GM12878 (cell line): ENCODE measurements at regions not wholly inside any gene's neighbourhood (a gene's known extent, or its start where the extent isn't known, plus 50 kb on each side); places are given as distances from the start of the nearest gene placed in this dataset.

Source experiments
- ATAC-seq: fragments of 200-7000 bp; cut with Tn5 transposase; 3 replicates; pipeline ENCODE4 v1.9.1; 2020; ENCODE audit warnings: mild to moderate bottlenecking, moderate library complexity
- BruUV-seq: library from RNA; stranded (reverse); fragments of 400-500 nt; replicated peaks from 2 replicates; lab custom pipeline; 2021; lab: Mats Ljungman, UMichigan
- CTCF ChIA-PET: fragments of 300-600 bp; sonication (Branson Sonifier 250); formaldehyde crosslinking; extraction: SDS; loops from one replicate; lab custom pipeline; 2021; ENCODE audit warnings: inconsistent platforms; lab: Yijun Ruan, JAX
- POLR2A ChIA-PET: fragments of 350-600 bp; formaldehyde crosslinking; extraction: SDS; loops from one replicate; lab custom pipeline; 2021; ENCODE audit warnings: inconsistent platforms; lab: Charles Lee
- RAD21 ChIA-PET: fragments of 300-600 bp; sonication (Branson Sonifier 250); formaldehyde crosslinking; loops from one replicate; lab custom pipeline; 2023; ENCODE audit warnings: antibody characterized with exemption; ENCODE audit not compliant: unreplicated experiment; lab: Charles Lee
- SMC1A ChIA-PET: fragments of 300-600 bp; sonication (Branson Sonifier 250); formaldehyde crosslinking; loops from one replicate; lab custom pipeline; 2023; ENCODE audit not compliant: unreplicated experiment, uncharacterized antibody; lab: Charles Lee
- DNase-seq: peaks from one replicate; pipeline ENCODE4 v3.0.0-alpha.2; 2011; ENCODE audit warnings: low read depth, low spot score
- FAIRE-seq: peaks from 3 replicates; lab custom pipeline; 2011; peaks lifted over from hg19 to GRCh38; lab: Jason Lieb, UNC
- H2AFZ ChIP-seq: 2 replicates; pipeline ENCODE4 v1.6.0; 2011; ENCODE audit warnings: low read depth, low read length, control low read depth; ENCODE audit not compliant: control insufficient read depth
- H3K27ac ChIP-seq: 2 replicates; pipeline ENCODE4 v1.5.1; 2011; ENCODE audit warnings: control low read depth; ENCODE audit not compliant: control insufficient read depth, insufficient read depth
- H3K27me3 ChIP-seq, 2 experiments: replicated peaks in 1 of 2; 2 replicates each; pipeline versions ENCODE4 v1.6.0 to v1.6.1; 2011; ENCODE audit warnings: low read length in 1 of 2; ENCODE audit not compliant: control insufficient read depth in 2 of 2, insufficient read depth in 2 of 2
- H3K36me3 ChIP-seq, 2 experiments: 2 replicates each; pipeline ENCODE4 v1.5.1; 2011; ENCODE audit warnings: low read length in 1 of 2; ENCODE audit not compliant: control insufficient read depth in 2 of 2, insufficient read depth in 2 of 2
- H3K4me1 ChIP-seq: 2 replicates; pipeline ENCODE4 v1.6.1; 2011; ENCODE audit warnings: mild to moderate bottlenecking, low read length, moderate library complexity, mixed read lengths; ENCODE audit not compliant: control insufficient read depth, insufficient read depth
- H3K4me2 ChIP-seq: 2 replicates; pipeline ENCODE4 v1.6.0; 2011; ENCODE audit warnings: control low read depth; ENCODE audit not compliant: control insufficient read depth, insufficient read depth
- H3K4me3 ChIP-seq: fragments of 200-600 bp; sonication (generic); 2 replicates; pipeline ENCODE4 v1.5.1; 2016
- H3K79me2 ChIP-seq: 2 replicates; pipeline ENCODE4 v1.6.0; 2011; ENCODE audit warnings: low read length; ENCODE audit not compliant: control insufficient read depth, insufficient read depth
- H3K9ac ChIP-seq: 2 replicates; pipeline ENCODE4 v1.8.0; 2011; ENCODE audit warnings: low read length, control low read depth, mixed read lengths; ENCODE audit not compliant: control insufficient read depth, insufficient read depth
- H3K9me3 ChIP-seq: replicated peaks from 3 replicates; pipeline ENCODE4 v1.5.1; 2011; ENCODE audit warnings: mild to moderate bottlenecking, low read length; ENCODE audit not compliant: control insufficient read depth, insufficient read depth
- H4K20me1 ChIP-seq: 2 replicates; pipeline ENCODE4 v1.6.0; 2011; ENCODE audit not compliant: control insufficient read depth, insufficient read depth
- ZNF217 ChIP-seq: fragments of 450-650 bp; IDR thresholded peaks from 2 replicates; pipeline ENCODE4 v1.6.1; 2017; ENCODE audit warnings: antibody characterized with exemption, mild to moderate bottlenecking
- ZNF622 ChIP-seq: fragments of 450-650 bp; IDR thresholded peaks from 2 replicates; pipeline ENCODE4 v1.6.1; 2017; ENCODE audit warnings: mild to moderate bottlenecking, inconsistent platforms
- WGBS: methylation state at CpG from one replicate; pipeline ENCODE4 v1.1.6; 2016; ENCODE audit warnings: low lambda C conversion rate; ENCODE audit not compliant: insufficient replicate concordance, insufficient coverage; ENCODE audit errors: missing lambda C conversion rate; 5-methylcytosine and 5-hydroxymethylcytosine counted together
- in situ Hi-C: fragments of 300-500 bp; cut with MboI; formaldehyde crosslinking; loops from 9 replicates; pipeline ENCODE4 v1.14.3; 2018; ENCODE audit warnings: mixed read lengths
- intact Hi-C: fragments of 100-400 bp; cut with micrococcal nuclease; formaldehyde crosslinking; loops from one replicate; pipeline ENCODE4 v1.14.2; 2022; ENCODE audit not compliant: unreplicated experiment
- TF ChIP-seq, protein P1 (sequence below): fragments of 450-650 bp; formaldehyde crosslinking; IDR thresholded peaks from 2 replicates; pipeline ENCODE4 v1.5.0; 2022; ENCODE audit warnings: mild to moderate bottlenecking, missing genetic modification characterization
- TF ChIP-seq, protein P2 (sequence below): fragments of 150-350 bp; IDR thresholded peaks from 2 replicates; pipeline ENCODE4 v1.6.1; 2016; ENCODE audit warnings: low read depth, low read length

DNA sequence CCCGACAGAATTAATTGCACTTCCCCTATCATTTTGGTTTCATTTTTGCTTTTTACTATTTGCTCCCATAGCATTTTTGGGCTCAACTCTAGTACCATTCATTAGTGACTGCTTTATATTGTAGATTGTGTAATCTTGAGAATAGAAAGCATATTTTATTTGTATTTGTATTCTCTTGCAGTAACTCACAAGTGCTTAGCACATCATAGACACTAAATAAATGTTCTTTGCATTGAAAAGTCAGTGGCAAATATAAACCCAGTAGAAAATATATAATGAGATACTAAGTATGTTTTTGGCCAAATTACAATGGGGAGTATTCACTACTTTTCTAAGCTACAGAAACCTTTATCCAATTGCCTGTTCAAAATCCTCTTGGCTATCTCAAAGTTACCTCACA, 359.7 kb upstream of the CAMK1G start:
- in situ Hi-C loops, result no loop called here
- SMC1A ChIA-PET, result no interaction called here

More for the DNA sequence above, 359.7 kb upstream of the CAMK1G start:
- Histone ChIP-seq H2AFZ (no peak overlapping the region), H3K9ac (no peak overlapping the region), H3K79me2 (no peaks in the 10 kb centered on the region), H3K4me1 (no peaks in the 10 kb centered on the region), H3K27me3 (no peaks in the 10 kb centered on the region), H3K36me3 (no peaks in the 10 kb centered on the region), H3K4me3 (no peak overlapping the region), H3K27ac (no peak overlapping the region), H4K20me1 (no peaks in the 10 kb centered on the region), H3K9me3 (no peaks in the 10 kb centered on the region), H3K4me2 (no peak overlapping the region)
- DNase-seq (no peak), ATAC-seq (no peak), FAIRE-seq (no peak)
- no TSS peak for BruUV-seq
- WGBS, result 5% methylated on average over 1 of the region's 1 CpG
- ChIA-PET POLR2A (no interaction called here), CTCF (interaction anchor here (1.1 kb wide), 1 partner anchor 21 kb away, joined by 3 read pairs; no protein-coding TSS in a partner anchor), RAD21 (no interaction called here)
- TF ChIP-seq ZNF217 (no peak), ZNF622 (no peak)
- TF ChIP-seq, protein P1, sequence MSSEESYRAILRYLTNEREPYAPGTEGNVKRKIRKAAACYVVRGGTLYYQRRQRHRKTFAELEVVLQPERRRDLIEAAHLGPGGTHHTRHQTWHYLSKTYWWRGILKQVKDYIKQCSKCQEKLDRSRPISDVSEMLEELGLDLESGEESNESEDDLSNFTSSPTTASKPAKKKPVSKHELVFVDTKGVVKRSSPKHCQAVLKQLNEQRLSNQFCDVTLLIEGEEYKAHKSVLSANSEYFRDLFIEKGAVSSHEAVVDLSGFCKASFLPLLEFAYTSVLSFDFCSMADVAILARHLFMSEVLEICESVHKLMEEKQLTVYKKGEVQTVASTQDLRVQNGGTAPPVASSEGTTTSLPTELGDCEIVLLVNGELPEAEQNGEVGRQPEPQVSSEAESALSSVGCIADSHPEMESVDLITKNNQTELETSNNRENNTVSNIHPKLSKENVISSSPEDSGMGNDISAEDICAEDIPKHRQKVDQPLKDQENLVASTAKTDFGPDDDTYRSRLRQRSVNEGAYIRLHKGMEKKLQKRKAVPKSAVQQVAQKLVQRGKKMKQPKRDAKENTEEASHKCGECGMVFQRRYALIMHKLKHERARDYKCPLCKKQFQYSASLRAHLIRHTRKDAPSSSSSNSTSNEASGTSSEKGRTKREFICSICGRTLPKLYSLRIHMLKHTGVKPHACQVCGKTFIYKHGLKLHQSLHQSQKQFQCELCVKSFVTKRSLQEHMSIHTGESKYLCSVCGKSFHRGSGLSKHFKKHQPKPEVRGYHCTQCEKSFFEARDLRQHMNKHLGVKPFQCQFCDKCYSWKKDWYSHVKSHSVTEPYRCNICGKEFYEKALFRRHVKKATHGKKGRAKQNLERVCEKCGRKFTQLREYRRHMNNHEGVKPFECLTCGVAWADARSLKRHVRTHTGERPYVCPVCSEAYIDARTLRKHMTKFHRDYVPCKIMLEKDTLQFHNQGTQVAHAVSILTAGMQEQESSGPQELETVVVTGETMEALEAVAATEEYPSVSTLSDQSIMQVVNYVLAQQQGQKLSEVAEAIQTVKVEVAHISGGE (CRISPR knock-in tag), result no peak
- TF ChIP-seq, protein P2, sequence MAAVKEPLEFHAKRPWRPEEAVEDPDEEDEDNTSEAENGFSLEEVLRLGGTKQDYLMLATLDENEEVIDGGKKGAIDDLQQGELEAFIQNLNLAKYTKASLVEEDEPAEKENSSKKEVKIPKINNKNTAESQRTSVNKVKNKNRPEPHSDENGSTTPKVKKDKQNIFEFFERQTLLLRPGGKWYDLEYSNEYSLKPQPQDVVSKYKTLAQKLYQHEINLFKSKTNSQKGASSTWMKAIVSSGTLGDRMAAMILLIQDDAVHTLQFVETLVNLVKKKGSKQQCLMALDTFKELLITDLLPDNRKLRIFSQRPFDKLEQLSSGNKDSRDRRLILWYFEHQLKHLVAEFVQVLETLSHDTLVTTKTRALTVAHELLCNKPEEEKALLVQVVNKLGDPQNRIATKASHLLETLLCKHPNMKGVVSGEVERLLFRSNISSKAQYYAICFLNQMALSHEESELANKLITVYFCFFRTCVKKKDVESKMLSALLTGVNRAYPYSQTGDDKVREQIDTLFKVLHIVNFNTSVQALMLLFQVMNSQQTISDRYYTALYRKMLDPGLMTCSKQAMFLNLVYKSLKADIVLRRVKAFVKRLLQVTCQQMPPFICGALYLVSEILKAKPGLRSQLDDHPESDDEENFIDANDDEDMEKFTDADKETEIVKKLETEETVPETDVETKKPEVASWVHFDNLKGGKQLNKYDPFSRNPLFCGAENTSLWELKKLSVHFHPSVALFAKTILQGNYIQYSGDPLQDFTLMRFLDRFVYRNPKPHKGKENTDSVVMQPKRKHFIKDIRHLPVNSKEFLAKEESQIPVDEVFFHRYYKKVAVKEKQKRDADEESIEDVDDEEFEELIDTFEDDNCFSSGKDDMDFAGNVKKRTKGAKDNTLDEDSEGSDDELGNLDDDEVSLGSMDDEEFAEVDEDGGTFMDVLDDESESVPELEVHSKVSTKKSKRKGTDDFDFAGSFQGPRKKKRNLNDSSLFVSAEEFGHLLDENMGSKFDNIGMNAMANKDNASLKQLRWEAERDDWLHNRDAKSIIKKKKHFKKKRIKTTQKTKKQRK, result no peak
- intact Hi-C loops, result no loop called here
